ENCODE measurements at regions not wholly inside any gene's neighbourhood (a gene's known extent, or its start where the extent isn't known, plus 50 kb on each side); places are given as distances from the start of the nearest gene placed in this dataset.
"Not testable (repeated sequence)": the region's sequence is repeated elsewhere in the genome, so short reads cannot be mapped to it uniquely, and the experiment has no call there.

GRCh38 chr17:53330756-53331155 lies 492.0 kb upstream of the KIF2B start:
- DNase-seq (ENCODE audit: low read depth): no peak

- DNase-seq (ENCODE audit: low read depth): no peak
Measured at GRCh38 chr17:53321651-53322050, 501.1 kb upstream of the KIF2B start.

- DNase-seq (ENCODE audit: low read depth): no peak
Measured at GRCh38 chr17:53319947-53320346, 502.8 kb upstream of the KIF2B start.

- DNase-seq (ENCODE audit: low read depth): no peak
Measured at GRCh38 chr17:53316988-53317387, 505.7 kb upstream of the KIF2B start.

- DNase-seq (ENCODE audit: low read depth): no peak
Measured at GRCh38 chr17:53316073-53316472, 506.7 kb upstream of the KIF2B start.

GRCh38 chr17:53314521-53314920 lies 508.2 kb upstream of the KIF2B start:
- no peak for DNase-seq (ENCODE audit: low read depth)

- DNase-seq (ENCODE audit: low read depth): no peak
Measured at GRCh38 chr17:53313746-53314145, 509.0 kb upstream of the KIF2B start.

GRCh38 chr17:53278466-53278865 lies 544.3 kb upstream of the KIF2B start:
- no peak for DNase-seq (ENCODE audit: low read depth)

- no peak for DNase-seq (ENCODE audit: low read depth)
Measured at GRCh38 chr17:53273126-53273525, 549.6 kb upstream of the KIF2B start.

- no peak for DNase-seq (ENCODE audit: low read depth)
Measured at GRCh38 chr17:53270936-53271335, 551.8 kb upstream of the KIF2B start.

- no peak for DNase-seq (ENCODE audit: low read depth)
Measured at GRCh38 chr17:53264730-53265129, 558.0 kb upstream of the KIF2B start.

GRCh38 chr17:53253956-53254597 lies 568.6 kb upstream of the KIF2B start:
- no peak for DNase-seq (ENCODE audit: low read depth)

GRCh38 chr17:53249036-53249435 lies 573.7 kb upstream of the KIF2B start:
- DNase-seq (ENCODE audit: low read depth): no peak

GRCh38 chr17:53234138-53234537 lies 588.6 kb upstream of the KIF2B start:
- DNase-seq (ENCODE audit: low read depth): no peak

GRCh38 chr17:53227514-53227913 lies 595.2 kb upstream of the KIF2B start:
- DNase-seq (ENCODE audit: low read depth): no peak

- no peak for DNase-seq (ENCODE audit: low read depth)
Measured at GRCh38 chr17:53227111-53227510, 595.6 kb upstream of the KIF2B start.

GRCh38 chr17:53219821-53220220 lies 602.9 kb upstream of the KIF2B start:
- no peak for DNase-seq (ENCODE audit: low read depth)

- no peak for DNase-seq (ENCODE audit: low read depth)
Measured at GRCh38 chr17:53218723-53219122, 604.0 kb upstream of the KIF2B start.

GRCh38 chr17:53217311-53217710 lies 605.4 kb upstream of the KIF2B start:
- no peak for DNase-seq (ENCODE audit: low read depth)

GRCh38 chr17:53208935-53209334 lies 613.8 kb upstream of the KIF2B start:
- DNase-seq (ENCODE audit: low read depth): not testable (repeated sequence)

GRCh38 chr17:53193044-53193443 lies 629.7 kb upstream of the KIF2B start:
- DNase-seq (ENCODE audit: low read depth): no peak

GRCh38 chr17:53191878-53192277 lies 630.8 kb upstream of the KIF2B start:
- DNase-seq (ENCODE audit: low read depth): no peak

GRCh38 chr17:53186001-53186400 lies 636.7 kb upstream of the KIF2B start:
- DNase-seq (ENCODE audit: low read depth): no peak

GRCh38 chr17:53176629-53177028 lies 646.1 kb upstream of the KIF2B start:
- DNase-seq (ENCODE audit: low read depth): no peak

Data from Daoy (cell line).